ENCODE measurements at regions not wholly inside any gene's neighbourhood (a gene's known extent, or its start where the extent isn't known, plus 50 kb on each side); places are given as distances from the start of the nearest gene placed in this dataset.

- no peaks in the 10 kb centered on the region for H3K36me3 ChIP-seq (ENCODE audit: control insufficient read depth in 2 of 2, insufficient read depth in 2 of 2, low read length in 1 of 2)
- no peaks in the 10 kb centered on the region for H3K4me1 ChIP-seq (ENCODE audit: control insufficient read depth in 2 of 2, insufficient read depth in 2 of 2, low read length in 2 of 2)
- 91% methylated on average over 4 of the region's 4 CpGs for WGBS
- no peaks in the 10 kb centered on the region for H3K9me3 ChIP-seq (ENCODE audit: control insufficient read depth in 2 of 2, insufficient read depth in 1 of 2, low read length in 1 of 2)
- DNase-seq (ENCODE audit: low read depth in 6 of 9, low spot score in 9 of 9), result no peak
- H3K27ac ChIP-seq (ENCODE audit: low read depth in 1 of 2, low read length in 1 of 2), result no peak overlapping the region
- no peak overlapping the region for H3K4me3 ChIP-seq (ENCODE audit: low read length in 2 of 2)
- no peaks in the 10 kb centered on the region for H3K27me3 ChIP-seq (ENCODE audit: control insufficient read depth in 2 of 2, insufficient read depth in 1 of 2, low read length in 1 of 2)
Observed at GRCh38 chr2:129620411-129620810, 359.1 kb upstream of the RAB6C start.

GRCh38 chr2:129623783-129624182 lies 355.7 kb upstream of the RAB6C start:
- Histone ChIP-seq H3K4me1 (ENCODE audit: control insufficient read depth in 2 of 2, insufficient read depth in 2 of 2, low read length in 2 of 2) (no peaks in the 10 kb centered on the region), H3K9me3 (ENCODE audit: control insufficient read depth in 2 of 2, insufficient read depth in 1 of 2, low read length in 1 of 2) (peaks cover 0 to 3% of the 10 kb centered on the region in 2 donors), H3K36me3 (ENCODE audit: control insufficient read depth in 2 of 2, insufficient read depth in 2 of 2, low read length in 1 of 2) (no peaks in the 10 kb centered on the region), H3K4me3 (ENCODE audit: low read length in 2 of 2) (no peak overlapping the region), H3K27ac (ENCODE audit: low read depth in 1 of 2, low read length in 1 of 2) (no peak overlapping the region), H3K27me3 (ENCODE audit: control insufficient read depth in 2 of 2, insufficient read depth in 1 of 2, low read length in 1 of 2) (no peaks in the 10 kb centered on the region)
- WGBS, result 94% methylated on average over 6 of the region's 6 CpGs
- DNase-seq (ENCODE audit: low read depth in 6 of 9, low spot score in 9 of 9), result no peak

- Histone ChIP-seq H3K9me3 (ENCODE audit: control insufficient read depth in 2 of 2, insufficient read depth in 1 of 2, low read length in 1 of 2) (peaks cover 0 to 3% of the 10 kb centered on the region in 2 donors), H3K4me3 (ENCODE audit: low read length in 2 of 2) (no peak overlapping the region), H3K27me3 (ENCODE audit: control insufficient read depth in 2 of 2, insufficient read depth in 1 of 2, low read length in 1 of 2) (no peaks in the 10 kb centered on the region), H3K36me3 (ENCODE audit: control insufficient read depth in 2 of 2, insufficient read depth in 2 of 2, low read length in 1 of 2) (no peaks in the 10 kb centered on the region), H3K27ac (ENCODE audit: low read depth in 1 of 2, low read length in 1 of 2) (no peak overlapping the region), H3K4me1 (ENCODE audit: control insufficient read depth in 2 of 2, insufficient read depth in 2 of 2, low read length in 2 of 2) (no peaks in the 10 kb centered on the region)
- no peak for DNase-seq (ENCODE audit: low read depth in 6 of 9, low spot score in 9 of 9)
- WGBS, result 88% methylated on average over 9 of the region's 9 CpGs
Observed at GRCh38 chr2:129627437-129627836, 352.0 kb upstream of the RAB6C start.

- no peak for DNase-seq (ENCODE audit: low read depth in 6 of 9, low spot score in 9 of 9)
- H3K27me3 ChIP-seq (ENCODE audit: control insufficient read depth in 2 of 2, insufficient read depth in 1 of 2, low read length in 1 of 2), result no peaks in the 10 kb centered on the region
- H3K27ac ChIP-seq (ENCODE audit: low read depth in 1 of 2, low read length in 1 of 2), result no peak overlapping the region
- H3K4me3 ChIP-seq (ENCODE audit: low read length in 2 of 2), result no peak overlapping the region
- H3K4me1 ChIP-seq (ENCODE audit: control insufficient read depth in 2 of 2, insufficient read depth in 2 of 2, low read length in 2 of 2), result no peaks in the 10 kb centered on the region
- WGBS, result 96% methylated on average over 9 of the region's 9 CpGs
- H3K9me3 ChIP-seq (ENCODE audit: control insufficient read depth in 2 of 2, insufficient read depth in 1 of 2, low read length in 1 of 2), result no peaks in the 10 kb centered on the region
- no peaks in the 10 kb centered on the region for H3K36me3 ChIP-seq (ENCODE audit: control insufficient read depth in 2 of 2, insufficient read depth in 2 of 2, low read length in 1 of 2)
Observed at GRCh38 chr2:129636692-129637091, 342.8 kb upstream of the RAB6C start.

GRCh38 chr2:129641371-129641770 lies 338.1 kb upstream of the RAB6C start:
- Histone ChIP-seq H3K9me3 (ENCODE audit: control insufficient read depth in 2 of 2, insufficient read depth in 1 of 2, low read length in 1 of 2) (no peaks in the 10 kb centered on the region), H3K4me3 (ENCODE audit: low read length in 2 of 2) (no peak overlapping the region), H3K4me1 (ENCODE audit: control insufficient read depth in 2 of 2, insufficient read depth in 2 of 2, low read length in 2 of 2) (no peaks in the 10 kb centered on the region), H3K36me3 (ENCODE audit: control insufficient read depth in 2 of 2, insufficient read depth in 2 of 2, low read length in 1 of 2) (no peaks in the 10 kb centered on the region), H3K27me3 (ENCODE audit: control insufficient read depth in 2 of 2, insufficient read depth in 1 of 2, low read length in 1 of 2) (peaks cover 0 to 2% of the 10 kb centered on the region in 2 donors), H3K27ac (ENCODE audit: low read depth in 1 of 2, low read length in 1 of 2) (no peak overlapping the region)
- 68% methylated on average over 2 of the region's 2 CpGs for WGBS
- DNase-seq (ENCODE audit: low read depth in 6 of 9, low spot score in 9 of 9), result no peak

GRCh38 chr2:129642526-129643043 lies 336.9 kb upstream of the RAB6C start:
- WGBS, result 91% methylated on average over 3 of the region's 3 CpGs
- no peaks in the 10 kb centered on the region for H3K36me3 ChIP-seq (ENCODE audit: control insufficient read depth in 2 of 2, insufficient read depth in 2 of 2, low read length in 1 of 2)
- no peak for DNase-seq (ENCODE audit: low read depth in 6 of 9, low spot score in 9 of 9)
- H3K4me1 ChIP-seq (ENCODE audit: control insufficient read depth in 2 of 2, insufficient read depth in 2 of 2, low read length in 2 of 2), result no peaks in the 10 kb centered on the region
- no peaks in the 10 kb centered on the region for H3K9me3 ChIP-seq (ENCODE audit: control insufficient read depth in 2 of 2, insufficient read depth in 1 of 2, low read length in 1 of 2)
- peaks cover 0 to 2% of the 10 kb centered on the region in 2 donors for H3K27me3 ChIP-seq (ENCODE audit: control insufficient read depth in 2 of 2, insufficient read depth in 1 of 2, low read length in 1 of 2)
- H3K4me3 ChIP-seq (ENCODE audit: low read length in 2 of 2), result no peak overlapping the region
- no peak overlapping the region for H3K27ac ChIP-seq (ENCODE audit: low read depth in 1 of 2, low read length in 1 of 2)

GRCh38 chr2:129645335-129645734 lies 334.1 kb upstream of the RAB6C start:
- H3K27ac ChIP-seq (ENCODE audit: low read depth in 1 of 2, low read length in 1 of 2), result no peak overlapping the region
- no peak overlapping the region for H3K4me3 ChIP-seq (ENCODE audit: low read length in 2 of 2)
- H3K27me3 ChIP-seq (ENCODE audit: control insufficient read depth in 2 of 2, insufficient read depth in 1 of 2, low read length in 1 of 2), result peaks cover 0 to 2% of the 10 kb centered on the region in 2 donors
- WGBS, result 92% methylated on average over 1 of the region's 1 CpG
- no peaks in the 10 kb centered on the region for H3K36me3 ChIP-seq (ENCODE audit: control insufficient read depth in 2 of 2, insufficient read depth in 2 of 2, low read length in 1 of 2)
- H3K4me1 ChIP-seq (ENCODE audit: control insufficient read depth in 2 of 2, insufficient read depth in 2 of 2, low read length in 2 of 2), result no peaks in the 10 kb centered on the region
- DNase-seq (ENCODE audit: low read depth in 6 of 9, low spot score in 9 of 9), result no peak
- no peaks in the 10 kb centered on the region for H3K9me3 ChIP-seq (ENCODE audit: control insufficient read depth in 2 of 2, insufficient read depth in 1 of 2, low read length in 1 of 2)

GRCh38 chr2:129646107-129646506 lies 333.4 kb upstream of the RAB6C start:
- Histone ChIP-seq H3K4me3 (ENCODE audit: low read length in 2 of 2) (no peak overlapping the region), H3K9me3 (ENCODE audit: control insufficient read depth in 2 of 2, insufficient read depth in 1 of 2, low read length in 1 of 2) (no peaks in the 10 kb centered on the region), H3K36me3 (ENCODE audit: control insufficient read depth in 2 of 2, insufficient read depth in 2 of 2, low read length in 1 of 2) (no peaks in the 10 kb centered on the region), H3K27ac (ENCODE audit: low read depth in 1 of 2, low read length in 1 of 2) (no peak overlapping the region), H3K27me3 (ENCODE audit: control insufficient read depth in 2 of 2, insufficient read depth in 1 of 2, low read length in 1 of 2) (peaks cover 0 to 2% of the 10 kb centered on the region in 2 donors), H3K4me1 (ENCODE audit: control insufficient read depth in 2 of 2, insufficient read depth in 2 of 2, low read length in 2 of 2) (no peaks in the 10 kb centered on the region)
- 97% methylated on average over 6 of the region's 6 CpGs for WGBS
- no peak for DNase-seq (ENCODE audit: low read depth in 6 of 9, low spot score in 9 of 9)

- 91% methylated on average over 2 of the region's 2 CpGs for WGBS
- no peak for DNase-seq (ENCODE audit: low read depth in 6 of 9, low spot score in 9 of 9)
- H3K27ac ChIP-seq (ENCODE audit: low read depth in 1 of 2, low read length in 1 of 2), result no peak overlapping the region
- no peaks in the 10 kb centered on the region for H3K27me3 ChIP-seq (ENCODE audit: control insufficient read depth in 2 of 2, insufficient read depth in 1 of 2, low read length in 1 of 2)
- H3K4me3 ChIP-seq (ENCODE audit: low read length in 2 of 2), result no peak overlapping the region
- H3K4me1 ChIP-seq (ENCODE audit: control insufficient read depth in 2 of 2, insufficient read depth in 2 of 2, low read length in 2 of 2), result no peaks in the 10 kb centered on the region
- H3K9me3 ChIP-seq (ENCODE audit: control insufficient read depth in 2 of 2, insufficient read depth in 1 of 2, low read length in 1 of 2), result no peaks in the 10 kb centered on the region
- H3K36me3 ChIP-seq (ENCODE audit: control insufficient read depth in 2 of 2, insufficient read depth in 2 of 2, low read length in 1 of 2), result no peaks in the 10 kb centered on the region
Observed at GRCh38 chr2:129653246-129653645, 326.2 kb upstream of the RAB6C start.

GRCh38 chr2:129654331-129654730 lies 325.1 kb upstream of the RAB6C start:
- H3K9me3 ChIP-seq (ENCODE audit: control insufficient read depth in 2 of 2, insufficient read depth in 1 of 2, low read length in 1 of 2), result no peaks in the 10 kb centered on the region
- 90% methylated on average over 3 of the region's 3 CpGs for WGBS
- H3K4me1 ChIP-seq (ENCODE audit: control insufficient read depth in 2 of 2, insufficient read depth in 2 of 2, low read length in 2 of 2), result no peaks in the 10 kb centered on the region
- no peak overlapping the region for H3K4me3 ChIP-seq (ENCODE audit: low read length in 2 of 2)
- H3K27me3 ChIP-seq (ENCODE audit: control insufficient read depth in 2 of 2, insufficient read depth in 1 of 2, low read length in 1 of 2), result no peaks in the 10 kb centered on the region
- DNase-seq (ENCODE audit: low read depth in 6 of 9, low spot score in 9 of 9), result no peak
- H3K36me3 ChIP-seq (ENCODE audit: control insufficient read depth in 2 of 2, insufficient read depth in 2 of 2, low read length in 1 of 2), result no peaks in the 10 kb centered on the region
- H3K27ac ChIP-seq (ENCODE audit: low read depth in 1 of 2, low read length in 1 of 2), result no peak overlapping the region

All from thymus (tissue), 11 donors.